Ovary (tissue), 7 donors: ENCODE measurements at regions not wholly inside any gene's neighbourhood (a gene's known extent, or its start where the extent isn't known, plus 50 kb on each side); places are given as distances from the start of the nearest gene placed in this dataset.
"Not testable (repeated sequence)": the region's sequence is repeated elsewhere in the genome, so short reads cannot be mapped to it uniquely, and the experiment has no call there.

Source experiments
- DNase-seq, 5 donors: peaks; one replicate each; pipeline ENCODE4 v3.0.0-alpha.2; 2019 to 2020
- H3K27ac ChIP-seq, 2 donors: fragments of 200-600 bp; one replicate each; pipeline versions ENCODE4 v1.5.1 to v1.8.0; 2019 to 2022
- H3K27me3 ChIP-seq: fragments of 200-600 bp; one replicate; pipeline ENCODE4 v1.8.0; 2022
- H3K36me3 ChIP-seq: fragments of 200-600 bp; sonication (generic); one replicate; pipeline ENCODE4 v1.5.1; 2019
- H3K4me1 ChIP-seq: one replicate; pipeline ENCODE4 v1.8.1; 2013; ENCODE audit warnings: mild to moderate bottlenecking, moderate library complexity; ENCODE audit not compliant: insufficient read depth
- H3K4me3 ChIP-seq: fragments of 200-600 bp; sonication (generic); one replicate; pipeline ENCODE4 v1.5.1; 2017
- H3K9me3 ChIP-seq, 2 donors: fragments of 200-600 bp in 1 of 2; sonication (generic) in 1 of 2; one replicate each; pipeline versions ENCODE4 v1.5.1 to v1.8.1; 2013 to 2019; ENCODE audit warnings: mild to moderate bottlenecking in 1 of 2, moderate library complexity in 1 of 2
- CTCF ChIP-seq, 3 donors: fragments of 450-650 bp in 2 of 3; fragments of 200-600 bp in 1 of 3; IDR thresholded peaks; one replicate each; pipeline versions ENCODE4 v1.5.1 to v1.8.0; 2016 to 2022; ENCODE audit warnings: antibody characterized with exemption in 3 of 3, mild to moderate bottlenecking in 1 of 3
- EP300 ChIP-seq: sonication (generic); formaldehyde crosslinking; IDR thresholded peaks from one replicate; pipeline ENCODE4 v1.6.1; 2017; ENCODE audit warnings: antibody characterized with exemption
- POLR2A ChIP-seq: fragments of 450-650 bp; IDR thresholded peaks from one replicate; pipeline ENCODE4 v1.6.1; 2017; ENCODE audit warnings: antibody characterized with exemption, mild to moderate bottlenecking, moderate library complexity
- WGBS, 3 donors: extraction: QIAGEN DNeasy Blood & Tissue Kit in 1 of 3; methylation state at CpG; one replicate each; pipeline versions ENCODE4 v1.1.5 to v1.1.7; 2013 to 2017; 5-methylcytosine and 5-hydroxymethylcytosine counted together
- intact Hi-C, 4 donors: fragments of 100-400 bp; cut with DNase I; formaldehyde crosslinking; loops; one replicate each; pipeline versions ENCODE4 v1.11.0 to v1.15.1; 2022 to 2023
- donor health status: DM: no; HTN: no; CAD: no; lungs with moderate emphysema.
- donor health status: DM: no; HTN: no; CAD: no.
- donor health status: Bipolar disorder and iron deficiency.
- donor health status: DM: no; HTN: no; CAD: no.
- donor health status: DM: yes; HTN: yes; CAD: no.

DNA sequence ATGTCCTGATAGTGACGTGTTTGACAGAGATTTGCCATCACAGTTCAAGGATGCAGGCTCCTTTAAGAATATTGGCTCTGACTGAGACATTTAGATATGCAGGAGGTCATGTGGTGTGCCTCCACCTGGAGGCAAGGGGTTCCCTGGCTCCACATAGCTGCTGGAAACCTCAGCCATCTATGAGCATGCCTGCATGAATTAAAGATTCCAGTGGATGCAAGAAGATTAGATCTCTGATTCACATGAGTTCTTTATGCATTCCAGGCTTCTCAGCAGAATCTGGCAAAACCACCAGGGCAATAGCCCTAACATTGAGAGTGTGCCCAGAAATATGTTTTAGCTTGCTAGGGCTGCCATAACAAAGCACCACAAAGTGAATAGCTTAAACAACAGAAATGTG lies 298.5 kb upstream of the AADAT start:
- H3K4me3 ChIP-seq: no peak overlapping the region
- no peaks in the 10 kb centered on the region for H3K9me3 ChIP-seq
- no peak for DNase-seq
- H3K36me3 ChIP-seq: no peaks in the 10 kb centered on the region
- TF ChIP-seq EP300: no peak
- intact Hi-C loops: loop anchor here in 1 of 4 donors (2.0 kb wide), 1 partner anchor 15 kb away; no protein-coding TSS in a partner anchor
- H3K27me3 ChIP-seq: no peaks in the 10 kb centered on the region
- no peaks in the 10 kb centered on the region for H3K4me1 ChIP-seq
- WGBS, 3 donors: 68 to 87% (median 75%) methylated on average over 1 of the region's 1 CpG
- no peak overlapping the region for H3K27ac ChIP-seq

DNA sequence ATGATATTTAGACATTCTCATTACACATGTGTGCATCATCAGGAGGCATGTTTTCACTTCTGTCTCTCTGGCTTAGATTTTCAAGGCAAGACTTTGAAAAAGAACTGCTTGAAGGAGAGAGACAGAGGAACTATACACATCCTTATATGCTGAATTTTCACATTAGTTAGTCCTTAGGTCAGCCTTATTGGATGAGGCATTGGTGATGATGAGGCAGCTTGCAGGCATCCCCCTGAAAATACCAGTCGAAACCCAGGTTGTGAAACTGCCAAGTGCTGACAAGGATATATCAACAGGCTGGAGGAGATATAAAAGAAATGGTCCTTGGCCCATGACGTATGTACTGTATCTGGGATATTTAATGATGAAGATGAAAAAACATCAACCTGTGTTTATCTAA lies 297.2 kb upstream of the AADAT start:
- whole genome bisulfite sequencing, 3 donors: 52 to 80% (median 66%) methylated on average over 2 of the region's 2 CpGs
- intact Hi-C loops: no loop called here
- Histone ChIP-seq H3K27me3 (no peaks in the 10 kb centered on the region), H3K27ac (no peak overlapping the region), H3K36me3 (no peaks in the 10 kb centered on the region), H3K9me3 (no peaks in the 10 kb centered on the region), H3K4me1 (no peaks in the 10 kb centered on the region), H3K4me3 (no peak overlapping the region)
- DNase-seq: no peak
- TF ChIP-seq EP300 (no peak), POLR2A (no peak), CTCF (IDR thresholded peaks at IDR 0.05) (no peak)

- H3K4me3 ChIP-seq: no peak overlapping the region
- no peaks in the 10 kb centered on the region for H3K4me1 ChIP-seq
- intact Hi-C loops: no loop called here
- 70 to 72% (median 70%) methylated on average over 6 of the region's 6 CpGs for WGBS, 3 donors
- no peak overlapping the region for H3K27ac ChIP-seq
- H3K36me3 ChIP-seq: no peaks in the 10 kb centered on the region
- H3K9me3 ChIP-seq: no peaks in the 10 kb centered on the region
- no peak for DNase-seq
- H3K27me3 ChIP-seq: no peaks in the 10 kb centered on the region
- no peak for TF ChIP-seq CTCF (IDR thresholded peaks at IDR 0.05)
- TF ChIP-seq EP300: no peak
- TF ChIP-seq POLR2A: no peak
Observed at GRCh38 chr4:170386511-170386910, 296.8 kb upstream of the AADAT start.

GRCh38 chr4:170374770-170375169 lies 285.0 kb upstream of the AADAT start:
- H3K27ac ChIP-seq: no peak overlapping the region
- TF ChIP-seq EP300: no peak
- TF ChIP-seq CTCF (IDR thresholded peaks at IDR 0.05): no peak
- no peak for TF ChIP-seq POLR2A
- 80 to 88% (median 82%) methylated on average over 3 of the region's 3 CpGs for WGBS, 3 donors
- H3K36me3 ChIP-seq: no peaks in the 10 kb centered on the region
- no peak overlapping the region for H3K4me3 ChIP-seq
- intact Hi-C loops: no loop called here
- no peaks in the 10 kb centered on the region for H3K4me1 ChIP-seq
- no peaks in the 10 kb centered on the region for H3K9me3 ChIP-seq
- DNase-seq: no peak
- H3K27me3 ChIP-seq: no peaks in the 10 kb centered on the region

DNA sequence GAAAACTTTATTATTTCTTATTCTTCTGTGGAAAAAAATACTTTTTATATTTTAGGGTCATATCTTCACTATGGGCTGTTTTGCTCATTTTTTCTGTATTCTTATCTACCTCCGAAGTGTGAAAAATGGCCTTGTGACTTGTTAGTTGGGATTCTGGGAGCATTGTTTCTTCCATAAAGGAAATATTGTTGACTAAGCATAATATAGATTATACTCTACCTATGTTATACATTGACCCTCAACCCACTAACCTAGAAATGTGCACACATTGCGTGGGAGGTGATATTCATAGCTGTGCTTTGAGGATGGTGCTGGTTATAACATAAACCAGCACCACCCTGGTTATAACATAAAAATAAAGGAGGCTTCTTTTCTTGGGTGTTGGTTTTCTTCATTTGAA lies 259.2 kb upstream of the AADAT start:
- Histone ChIP-seq H3K36me3 (no peaks in the 10 kb centered on the region), H3K27ac (no peak overlapping the region), H3K4me3 (no peak overlapping the region), H3K9me3 (no peaks in the 10 kb centered on the region), H3K4me1 (no peaks in the 10 kb centered on the region), H3K27me3 (no peaks in the 10 kb centered on the region)
- TF ChIP-seq POLR2A (no peak), CTCF (IDR thresholded peaks at IDR 0.05) (no peak), EP300 (no peak)
- 74 to 84% (median 80%) methylated on average over 2 of the region's 2 CpGs for WGBS, 3 donors
- intact Hi-C loops: no loop called here
- DNase-seq: no peak

- H3K36me3 ChIP-seq, intact Hi-C loops, H3K9me3 ChIP-seq, H3K4me3 ChIP-seq, H3K4me1 ChIP-seq, DNase-seq, H3K27ac ChIP-seq, H3K27me3 ChIP-seq: not testable (repeated sequence)
- 0 to 6% (median 4%) methylated on average over 1 of the region's 1 CpG for WGBS, 3 donors
Observed at GRCh38 chr4:170347191-170347590, 257.4 kb upstream of the AADAT start.
